Adipocyte (in vitro differentiated cells): ENCODE measurements at regions not wholly inside any gene's neighbourhood (a gene's known extent, or its start where the extent isn't known, plus 50 kb on each side); places are given as distances from the start of the nearest gene placed in this dataset.

Source experiments
- DNase-seq: peaks from one replicate; pipeline ENCODE4 v3.0.0-alpha.2; 2015; ENCODE audit warnings: low read depth
- H3K27me3 ChIP-seq: replicated peaks from 2 replicates; pipeline ENCODE4 v1.7.0; 2013; ENCODE audit warnings: mild to moderate bottlenecking, low read length, moderate library complexity; ENCODE audit not compliant: control insufficient read depth, insufficient read depth
- H3K36me3 ChIP-seq: 2 replicates; pipeline ENCODE4 v1.7.0; 2013; ENCODE audit warnings: low read length, mild to moderate bottlenecking, moderate library complexity; ENCODE audit not compliant: control insufficient read depth, insufficient read depth, severe bottlenecking
- H3K4me1 ChIP-seq: 2 replicates; pipeline ENCODE4 v1.7.0; 2013; ENCODE audit warnings: mild to moderate bottlenecking, low read length, moderate library complexity; ENCODE audit not compliant: control insufficient read depth, insufficient read depth
- H3K4me3 ChIP-seq: 2 replicates; pipeline ENCODE4 v1.7.0; 2013; ENCODE audit warnings: mild to moderate bottlenecking, low read length, moderate library complexity
- H3K9ac ChIP-seq: 2 replicates; pipeline ENCODE4 v1.7.0; 2013; ENCODE audit warnings: mild to moderate bottlenecking, low read length, moderate library complexity
- H3K9me3 ChIP-seq: 2 replicates; pipeline ENCODE4 v1.7.0; 2013; ENCODE audit warnings: mild to moderate bottlenecking, low read length, moderate library complexity; ENCODE audit not compliant: control insufficient read depth

GRCh38 chr20:58086763-58087561 is 141.5 kb downstream of the ANKRD60 start:
- H3K9ac ChIP-seq, result no peak overlapping the region
- H3K27me3 ChIP-seq, result peaks cover 13% of the 10 kb centered on the region
- H3K9me3 ChIP-seq, result peaks cover 5% of the 10 kb centered on the region
- peak; percentile 78 for DNase-seq
- no peaks in the 10 kb centered on the region for H3K36me3 ChIP-seq
- no peak overlapping the region for H3K4me3 ChIP-seq
- H3K4me1 ChIP-seq, result peaks cover 6% of the 10 kb centered on the region

DNA sequence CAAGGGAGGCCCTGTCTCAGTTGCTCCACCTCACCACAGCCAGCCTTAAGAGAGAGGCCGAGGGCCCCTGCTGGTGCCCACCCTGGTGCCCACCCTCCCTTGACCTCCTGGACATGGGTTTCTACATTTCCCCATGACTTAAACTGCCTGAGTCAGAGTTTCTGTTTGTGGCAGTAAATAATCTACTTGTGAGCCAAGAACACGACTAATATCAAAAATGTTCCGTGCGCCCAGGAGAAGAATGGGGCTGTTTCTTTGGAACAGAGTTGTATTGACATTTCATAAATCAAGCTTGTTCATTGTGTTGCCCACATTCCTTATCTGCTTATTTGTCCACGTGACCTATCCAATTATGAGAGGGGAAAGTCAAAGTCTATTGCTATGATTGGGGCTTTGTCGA is 143.5 kb downstream of the ANKRD60 start:
- Histone ChIP-seq H3K36me3 (no peaks in the 10 kb centered on the region), H3K4me3 (no peak overlapping the region), H3K4me1 (peaks cover 12% of the 10 kb centered on the region), H3K9me3 (no peaks in the 10 kb centered on the region), H3K9ac (no peak overlapping the region), H3K27me3 (no peaks in the 10 kb centered on the region)
- DNase-seq, result no peak

- Histone ChIP-seq H3K9me3 (no peaks in the 10 kb centered on the region), H3K36me3 (no peaks in the 10 kb centered on the region), H3K4me1 (peaks cover 16% of the 10 kb centered on the region), H3K4me3 (no peak overlapping the region), H3K27me3 (no peaks in the 10 kb centered on the region), H3K9ac (no peak overlapping the region)
- DNase-seq, result no peak
These were observed 143.9 kb downstream of the ANKRD60 start for GRCh38 chr20:58084566-58084965.

DNA sequence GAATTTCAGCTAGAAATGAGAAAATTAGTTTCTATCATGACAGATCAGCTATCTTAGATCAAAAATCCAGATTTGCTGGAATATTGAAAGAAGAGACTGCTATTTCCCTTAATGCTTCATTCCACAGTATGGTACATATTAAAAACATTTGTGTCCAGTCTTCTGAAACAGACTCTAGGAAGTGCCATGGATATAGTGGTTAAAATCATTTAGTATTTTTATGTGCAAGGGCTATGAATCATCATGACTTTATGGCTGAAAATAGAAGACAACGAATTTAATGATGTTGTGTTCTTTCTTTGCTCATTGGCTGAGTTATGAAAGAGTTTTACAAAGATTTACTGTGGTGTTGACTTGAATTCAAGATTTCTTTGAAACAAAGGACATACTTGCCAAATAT is 146.6 kb downstream of the ANKRD60 start:
- Histone ChIP-seq H3K9ac (no peak overlapping the region), H3K4me1 (peaks cover 28% of the 10 kb centered on the region), H3K36me3 (no peaks in the 10 kb centered on the region), H3K4me3 (no peak overlapping the region), H3K9me3 (peaks cover 4% of the 10 kb centered on the region), H3K27me3 (no peaks in the 10 kb centered on the region)
- peak; percentile 69 for DNase-seq

GRCh38 chr20:58078741-58079522 is 149.5 kb downstream of the ANKRD60 start:
- no peaks in the 10 kb centered on the region for H3K27me3 ChIP-seq
- DNase-seq, result peak; percentile 47

DNA sequence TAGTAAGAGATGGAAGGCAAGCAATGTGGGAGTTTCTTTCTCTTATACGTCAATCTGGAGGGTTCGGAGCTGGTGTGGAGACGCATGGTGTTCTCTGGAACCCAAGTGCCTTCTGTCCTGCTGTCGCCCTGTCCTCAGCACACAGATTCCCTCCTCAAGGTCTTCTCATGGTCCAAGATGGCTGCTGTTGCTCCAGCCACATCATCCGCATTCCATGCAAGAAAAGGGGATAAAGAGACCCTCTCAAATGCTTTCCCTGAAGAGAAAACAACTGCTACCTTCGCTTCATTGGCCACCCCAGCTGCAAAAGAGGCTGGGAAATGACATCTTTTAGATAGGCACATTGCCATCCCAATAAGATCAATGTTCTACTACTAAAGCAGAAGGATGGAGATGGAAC is 151.2 kb downstream of the ANKRD60 start:
- no peaks in the 10 kb centered on the region for H3K27me3 ChIP-seq
- no peak for DNase-seq
- peaks cover 33% of the 10 kb centered on the region for H3K4me1 ChIP-seq
- peaks cover 4% of the 10 kb centered on the region for H3K9me3 ChIP-seq
- no peak overlapping the region for H3K9ac ChIP-seq
- no peaks in the 10 kb centered on the region for H3K36me3 ChIP-seq
- H3K4me3 ChIP-seq, result no peak overlapping the region

More at GRCh38 chr20:58078741-58079522, 149.5 kb downstream of the ANKRD60 start:
- Histone ChIP-seq H3K4me1 (peaks cover 37% of the 10 kb centered on the region), H3K9ac (no peak overlapping the region), H3K36me3 (no peaks in the 10 kb centered on the region), H3K4me3 (no peak overlapping the region), H3K9me3 (peaks cover 4% of the 10 kb centered on the region)

DNA sequence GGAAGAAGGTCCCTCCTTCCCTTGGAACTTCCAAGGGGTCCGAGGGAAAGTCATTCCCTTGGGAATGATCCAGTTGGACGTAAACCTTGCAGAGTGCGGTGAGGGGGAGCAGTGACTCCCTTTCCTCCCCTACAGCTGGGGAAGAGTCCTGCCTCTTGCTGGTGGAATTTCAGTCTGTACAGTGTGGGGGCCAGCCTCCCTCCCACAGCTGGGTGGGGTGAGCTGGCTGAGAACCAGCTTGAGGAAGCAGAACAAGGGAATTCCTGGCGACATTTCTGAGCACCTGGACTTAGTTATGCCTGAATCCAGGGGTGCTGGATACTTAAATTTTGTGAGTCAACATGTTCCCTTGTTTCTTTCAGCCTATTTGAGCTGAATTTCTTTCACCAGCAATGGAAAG is 152.0 kb downstream of the ANKRD60 start:
- no peak overlapping the region for H3K9ac ChIP-seq
- no peaks in the 10 kb centered on the region for H3K27me3 ChIP-seq
- H3K4me1 ChIP-seq, result peaks cover 26% of the 10 kb centered on the region
- DNase-seq, result no peak
- no peak overlapping the region for H3K4me3 ChIP-seq
- peaks cover 4% of the 10 kb centered on the region for H3K9me3 ChIP-seq
- H3K36me3 ChIP-seq, result no peaks in the 10 kb centered on the region

DNA sequence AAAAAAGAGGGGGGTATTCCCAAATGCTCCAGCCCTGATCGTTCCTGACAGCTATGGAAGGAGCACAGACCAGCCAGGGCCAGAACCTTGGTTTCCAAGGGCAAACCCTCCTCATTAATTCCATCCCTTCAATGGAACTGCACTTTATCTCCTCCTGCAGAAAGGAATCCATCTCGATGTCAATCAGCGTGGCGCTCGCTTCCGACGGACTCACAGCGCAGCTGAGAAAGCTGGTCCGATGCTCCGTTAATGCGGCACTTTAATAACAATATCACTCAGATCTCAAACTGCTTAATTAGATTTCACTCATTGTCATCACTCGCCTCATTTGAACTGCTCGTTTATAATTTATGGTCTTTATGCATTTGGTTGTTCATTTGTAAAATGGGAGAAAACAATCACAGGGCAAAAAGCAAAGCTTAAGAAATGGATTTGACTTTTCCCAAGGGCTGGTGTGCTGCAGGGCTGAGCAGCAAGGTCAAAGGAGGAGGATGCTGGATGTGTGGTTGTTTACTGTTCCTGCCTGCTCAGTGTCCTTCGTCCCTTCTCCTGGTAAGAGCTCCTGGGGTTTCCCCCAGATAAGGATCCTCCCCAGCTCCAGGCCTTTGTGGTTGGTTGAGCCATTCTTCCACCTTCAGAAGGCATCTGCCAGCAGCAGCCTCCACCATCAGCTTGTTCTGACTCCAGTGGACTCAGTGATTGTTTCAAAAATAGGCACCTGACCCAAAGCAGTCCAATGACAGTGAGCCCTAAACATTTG is 152.7 kb downstream of the ANKRD60 start:
- Histone ChIP-seq H3K36me3 (no peaks in the 10 kb centered on the region), H3K4me3 (no peak overlapping the region), H3K27me3 (peaks cover under 1% of the 10 kb centered on the region), H3K9me3 (peaks cover 4% of the 10 kb centered on the region), H3K9ac (no peak overlapping the region), H3K4me1 (peaks cover 26% of the 10 kb centered on the region)
- DNase-seq, result no peak

DNA sequence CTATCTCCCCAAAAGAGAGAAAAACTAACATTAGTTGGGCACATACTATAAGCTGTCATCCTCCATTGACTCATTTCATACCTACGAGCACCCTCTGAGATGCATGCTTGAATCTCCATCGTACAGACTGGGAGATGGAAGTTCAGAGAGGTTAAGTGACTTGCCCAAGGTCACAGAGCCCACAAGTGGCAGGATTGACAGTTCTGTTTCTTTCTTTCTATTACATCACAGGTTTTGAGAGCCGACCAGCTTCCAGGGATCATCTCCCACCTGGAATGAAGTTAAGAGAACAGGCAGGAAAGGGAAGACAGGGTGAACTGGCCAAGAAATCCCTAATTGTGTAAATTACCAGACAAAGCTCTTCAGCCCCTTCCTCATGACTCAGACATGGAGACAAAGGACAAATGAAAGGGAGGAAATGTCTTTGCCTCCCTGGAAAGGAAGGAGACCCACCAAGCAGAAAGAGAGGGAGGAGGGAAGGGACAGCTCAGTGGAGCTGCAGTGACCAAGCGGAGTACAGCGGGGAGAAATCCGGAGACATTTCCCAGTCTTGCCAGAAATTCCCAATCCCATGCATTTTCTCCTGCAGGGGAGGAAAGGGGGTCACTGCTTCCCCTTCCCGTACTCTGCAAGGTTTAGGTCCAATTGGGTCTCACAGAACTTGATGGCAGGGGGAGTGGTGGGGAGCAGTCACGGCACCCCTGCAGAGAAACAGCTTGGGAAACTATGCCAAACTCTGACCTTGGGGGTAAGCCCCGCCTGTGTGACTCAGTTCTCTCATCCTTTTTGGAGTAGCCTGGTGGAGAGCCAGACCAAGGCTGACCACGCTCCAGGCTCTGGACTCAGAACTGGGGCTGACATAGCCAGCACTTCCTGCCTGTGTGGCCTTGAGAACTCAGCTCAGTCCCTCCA is 154.3 kb downstream of the ANKRD60 start:
- DNase-seq, result peak; percentile 17
- Histone ChIP-seq H3K36me3 (no peaks in the 10 kb centered on the region), H3K9ac (no peak overlapping the region), H3K4me1 (peaks cover 17% of the 10 kb centered on the region), H3K9me3 (peaks cover 4% of the 10 kb centered on the region), H3K27me3 (peaks cover 15% of the 10 kb centered on the region), H3K4me3 (no peak overlapping the region)
